T-helper 1 cell treated with Interleukin-12 subunit alpha and Interleukin-12 subunit beta and Interleukin-4 antibody, amounts not matched to agents 30 ng/mL and 1 ng/mL, for 36 hours (primary cell): ENCODE measurements at regions not wholly inside any gene's neighbourhood (a gene's known extent, or its start where the extent isn't known, plus 50 kb on each side); places are given as distances from the start of the nearest gene placed in this dataset.
"Not testable (repeated sequence)": the region's sequence is repeated elsewhere in the genome, so short reads cannot be mapped to it uniquely, and the experiment has no call there.

Experiments used
- intact Hi-C: fragments of 100-400 bp; cut with micrococcal nuclease; formaldehyde crosslinking; loops from one replicate; pipeline ENCODE4 v1.15.1; 2024

- intact Hi-C loops, result no loop called here
Measured at GRCh38 chr6:135701426-135701825, 150.1 kb upstream of the PDE7B start.

GRCh38 chr6:135703007-135703406, 148.5 kb upstream of the PDE7B start:
- intact Hi-C loops, result no loop called here

GRCh38 chr6:135703621-135704020, 147.9 kb upstream of the PDE7B start:
- intact Hi-C loops, result no loop called here

GRCh38 chr6:135707426-135707825, 144.1 kb upstream of the PDE7B start:
- intact Hi-C loops, result no loop called here

GRCh38 chr6:135710042-135710441, 141.5 kb upstream of the PDE7B start:
- intact Hi-C loops, result no loop called here

GRCh38 chr6:135722190-135722589, 129.3 kb upstream of the PDE7B start:
- intact Hi-C loops, result no loop called here

- intact Hi-C loops, result no loop called here
Measured at GRCh38 chr6:135722679-135723078, 128.8 kb upstream of the PDE7B start.

GRCh38 chr6:135728589-135728988, 122.9 kb upstream of the PDE7B start:
- intact Hi-C loops, result no loop called here

GRCh38 chr6:135731116-135731515, 120.4 kb upstream of the PDE7B start:
- intact Hi-C loops, result no loop called here

- intact Hi-C loops, result not testable (repeated sequence)
Measured at GRCh38 chr6:135736351-135736750, 115.2 kb upstream of the PDE7B start.

GRCh38 chr6:135738636-135739035, 112.9 kb upstream of the PDE7B start:
- intact Hi-C loops, result no loop called here

GRCh38 chr6:135739288-135739687, 112.2 kb upstream of the PDE7B start:
- intact Hi-C loops, result no loop called here

GRCh38 chr6:135740580-135740979, 110.9 kb upstream of the PDE7B start:
- intact Hi-C loops, result no loop called here

GRCh38 chr6:135743476-135743875, 108.0 kb upstream of the PDE7B start:
- intact Hi-C loops, result no loop called here

GRCh38 chr6:135748189-135748588, 103.3 kb upstream of the PDE7B start:
- intact Hi-C loops, result no loop called here

GRCh38 chr6:135750081-135750480, 101.4 kb upstream of the PDE7B start:
- intact Hi-C loops, result no loop called here

- intact Hi-C loops, result no loop called here
Measured at GRCh38 chr6:135753196-135753595, 98.3 kb upstream of the PDE7B start.

GRCh38 chr6:135759831-135760230, 91.7 kb upstream of the PDE7B start:
- intact Hi-C loops, result loop anchor here (5.0 kb wide), 1 partner anchor 223 kb away; no protein-coding TSS in a partner anchor

GRCh38 chr6:135774006-135774405, 77.5 kb upstream of the PDE7B start:
- intact Hi-C loops, result no loop called here

GRCh38 chr6:135779213-135779612, 72.3 kb upstream of the PDE7B start:
- intact Hi-C loops, result no loop called here

GRCh38 chr6:135780326-135780725, 71.2 kb upstream of the PDE7B start:
- intact Hi-C loops, result no loop called here

- intact Hi-C loops, result no loop called here
Measured at GRCh38 chr6:135782546-135782945, 69.0 kb upstream of the PDE7B start.

GRCh38 chr6:135784507-135784906, 67.0 kb upstream of the PDE7B start:
- intact Hi-C loops, result no loop called here

GRCh38 chr6:135789375-135790050, 62.0 kb upstream of the PDE7B start:
- intact Hi-C loops, result no loop called here
